ENCODE measurements at regions not wholly inside any gene's neighbourhood (a gene's known extent, or its start where the extent isn't known, plus 50 kb on each side); places are given as distances from the start of the nearest gene placed in this dataset.
"Not testable (repeated sequence)": the region's sequence is repeated elsewhere in the genome, so short reads cannot be mapped to it uniquely, and the experiment has no call there.

DNA sequence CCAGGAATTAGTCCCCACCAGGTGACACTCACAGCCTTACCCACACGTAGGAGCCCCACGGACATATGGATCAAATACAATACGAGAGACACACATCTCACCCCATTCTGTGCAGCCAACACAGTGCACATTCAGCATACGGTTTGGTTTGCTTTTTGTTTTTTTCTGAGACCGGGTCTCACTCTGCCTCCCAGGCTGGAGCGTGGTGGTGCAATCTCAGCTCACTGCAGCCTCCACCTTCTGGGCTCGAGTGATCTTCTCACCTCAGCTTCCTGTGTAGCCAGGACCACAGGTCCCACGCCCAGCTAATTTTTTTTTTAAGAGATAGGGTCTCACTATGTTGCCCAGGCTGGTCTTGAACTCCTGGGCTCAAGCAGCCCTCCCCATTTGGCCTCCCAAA is 102.8 kb downstream of the POTEB start:
- H3K9me3 Mint-ChIP-seq; H3K4me3 Mint-ChIP-seq (ENCODE audit: low read depth); intact Hi-C loops (cut with micrococcal nuclease); H3K27ac Mint-ChIP-seq; H3K27me3 Mint-ChIP-seq (ENCODE audit: low read depth); H3K36me3 Mint-ChIP-seq (ENCODE audit: low read depth); DNase-seq (ENCODE audit: low spot score); H3K4me1 Mint-ChIP-seq (ENCODE audit: low read depth): not testable (repeated sequence)

- H3K27ac Mint-ChIP-seq; H3K4me1 Mint-ChIP-seq (ENCODE audit: low read depth); DNase-seq (ENCODE audit: low spot score); intact Hi-C loops (cut with micrococcal nuclease); H3K27me3 Mint-ChIP-seq (ENCODE audit: low read depth); H3K9me3 Mint-ChIP-seq; H3K36me3 Mint-ChIP-seq (ENCODE audit: low read depth); H3K4me3 Mint-ChIP-seq (ENCODE audit: low read depth): not testable (repeated sequence)
Measured at GRCh38 chr15:21766524-21766923, 111.0 kb downstream of the POTEB start.

DNA sequence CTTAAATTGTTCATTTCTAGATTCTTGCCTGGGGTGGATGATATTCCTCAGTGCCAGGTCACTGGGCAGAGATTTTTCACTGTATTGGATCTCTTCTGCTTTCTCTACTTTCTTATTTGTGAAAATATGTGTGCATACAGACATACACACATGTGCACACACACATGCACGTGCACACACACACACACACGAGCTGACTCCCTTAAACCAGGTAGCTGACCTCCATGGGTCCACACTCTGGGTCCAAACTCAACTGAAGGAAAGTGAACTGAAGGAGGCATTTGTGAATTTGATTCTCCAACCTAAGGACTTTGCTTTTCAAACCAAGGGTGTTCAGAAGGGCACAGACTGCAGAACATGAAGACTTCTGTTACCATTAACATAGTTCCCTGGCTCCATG is 113.8 kb downstream of the POTEB start:
- H3K36me3 Mint-ChIP-seq (ENCODE audit: low read depth); H3K27me3 Mint-ChIP-seq (ENCODE audit: low read depth); intact Hi-C loops (cut with micrococcal nuclease); DNase-seq (ENCODE audit: low spot score); H3K4me1 Mint-ChIP-seq (ENCODE audit: low read depth); H3K9me3 Mint-ChIP-seq; H3K27ac Mint-ChIP-seq; H3K4me3 Mint-ChIP-seq (ENCODE audit: low read depth): not testable (repeated sequence)

DNA sequence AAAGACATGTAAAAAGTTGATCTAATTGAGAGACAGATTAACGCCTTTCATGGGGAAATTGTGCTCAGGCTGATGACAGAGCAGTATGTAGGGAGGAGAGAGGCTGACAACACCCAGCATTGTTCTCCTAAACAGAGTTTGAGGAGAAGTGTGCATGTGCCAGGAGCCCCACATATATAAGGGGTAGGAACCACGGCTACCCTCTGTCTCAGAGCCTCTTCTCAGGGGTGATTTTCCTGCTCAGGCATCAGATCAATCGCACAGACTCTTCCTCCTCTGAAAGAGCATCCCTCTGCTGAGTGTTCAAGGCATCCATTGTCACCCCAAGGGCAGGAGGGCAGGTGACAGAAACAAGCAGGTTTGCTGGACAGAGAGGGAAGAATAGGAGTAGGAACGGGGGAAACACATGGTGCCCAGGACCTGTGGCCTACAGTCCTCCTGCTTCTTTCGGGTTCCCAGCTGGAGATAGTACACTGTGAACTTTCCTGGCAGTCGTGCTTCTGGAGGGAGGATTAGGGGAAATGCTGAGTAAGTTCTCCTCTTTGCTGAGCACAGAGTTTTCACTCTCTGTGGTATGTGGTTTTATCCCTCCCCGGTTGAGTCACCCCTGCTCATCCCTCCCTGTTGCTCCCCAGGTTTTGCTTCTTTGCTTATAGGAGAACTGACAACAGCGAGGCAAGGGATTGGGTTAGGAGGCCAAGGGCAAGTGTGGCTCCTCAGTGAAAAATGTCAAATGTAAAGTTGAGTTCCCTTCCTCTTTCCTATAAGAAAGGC is 117.1 kb downstream of the POTEB start:
- H3K27ac Mint-ChIP-seq; H3K4me1 Mint-ChIP-seq (ENCODE audit: low read depth); H3K36me3 Mint-ChIP-seq (ENCODE audit: low read depth); intact Hi-C loops (cut with micrococcal nuclease); DNase-seq (ENCODE audit: low spot score); H3K9me3 Mint-ChIP-seq; H3K27me3 Mint-ChIP-seq (ENCODE audit: low read depth); H3K4me3 Mint-ChIP-seq (ENCODE audit: low read depth): not testable (repeated sequence)

DNA sequence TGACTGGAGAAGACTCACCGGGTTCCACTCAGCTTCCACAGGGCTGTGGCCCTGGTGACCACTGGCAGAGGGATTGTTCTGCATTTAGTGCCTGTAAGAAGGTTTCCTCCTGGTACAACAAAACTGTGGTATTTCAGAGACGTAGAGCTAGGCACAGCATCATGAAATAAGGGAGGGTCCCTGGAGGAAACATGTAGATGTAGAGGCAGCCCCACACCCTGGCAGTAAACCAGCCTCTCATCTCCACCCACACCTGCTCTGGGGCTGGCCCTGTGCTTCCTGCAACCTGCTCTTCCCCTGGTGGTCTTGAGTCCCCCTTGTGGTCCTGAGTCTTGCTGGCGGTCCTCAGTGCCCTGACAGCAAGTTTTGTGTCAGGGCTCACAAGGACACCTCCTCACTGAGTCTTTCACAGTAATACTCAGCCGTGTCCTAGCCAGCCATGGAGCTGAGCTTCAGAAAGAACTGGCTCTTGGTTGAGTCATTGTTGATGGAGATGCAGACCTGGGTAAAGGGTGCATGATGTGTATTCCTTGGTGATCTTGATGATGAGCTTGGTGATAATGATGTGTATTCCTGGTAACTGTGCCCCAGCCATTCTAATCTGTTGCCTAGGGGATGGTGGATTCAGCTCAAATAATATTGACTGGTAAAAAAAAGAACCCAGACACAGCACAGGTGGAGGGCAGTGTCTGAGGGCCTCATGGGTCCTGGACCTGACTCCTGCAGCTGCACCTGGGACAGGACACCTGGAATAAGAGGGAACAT is 118.0 kb downstream of the POTEB start:
- H3K4me1 Mint-ChIP-seq (ENCODE audit: low read depth); DNase-seq (ENCODE audit: low spot score); H3K4me3 Mint-ChIP-seq (ENCODE audit: low read depth); H3K27me3 Mint-ChIP-seq (ENCODE audit: low read depth); H3K27ac Mint-ChIP-seq; H3K36me3 Mint-ChIP-seq (ENCODE audit: low read depth); H3K9me3 Mint-ChIP-seq; intact Hi-C loops (cut with micrococcal nuclease): not testable (repeated sequence)

GRCh38 chr15:21753838-21754237 is 123.7 kb downstream of the POTEB start:
- H3K4me3 Mint-ChIP-seq (ENCODE audit: low read depth); H3K36me3 Mint-ChIP-seq (ENCODE audit: low read depth); intact Hi-C loops (cut with micrococcal nuclease); H3K4me1 Mint-ChIP-seq (ENCODE audit: low read depth); H3K9me3 Mint-ChIP-seq; H3K27ac Mint-ChIP-seq; H3K27me3 Mint-ChIP-seq (ENCODE audit: low read depth); DNase-seq (ENCODE audit: low spot score): not testable (repeated sequence)

DNA sequence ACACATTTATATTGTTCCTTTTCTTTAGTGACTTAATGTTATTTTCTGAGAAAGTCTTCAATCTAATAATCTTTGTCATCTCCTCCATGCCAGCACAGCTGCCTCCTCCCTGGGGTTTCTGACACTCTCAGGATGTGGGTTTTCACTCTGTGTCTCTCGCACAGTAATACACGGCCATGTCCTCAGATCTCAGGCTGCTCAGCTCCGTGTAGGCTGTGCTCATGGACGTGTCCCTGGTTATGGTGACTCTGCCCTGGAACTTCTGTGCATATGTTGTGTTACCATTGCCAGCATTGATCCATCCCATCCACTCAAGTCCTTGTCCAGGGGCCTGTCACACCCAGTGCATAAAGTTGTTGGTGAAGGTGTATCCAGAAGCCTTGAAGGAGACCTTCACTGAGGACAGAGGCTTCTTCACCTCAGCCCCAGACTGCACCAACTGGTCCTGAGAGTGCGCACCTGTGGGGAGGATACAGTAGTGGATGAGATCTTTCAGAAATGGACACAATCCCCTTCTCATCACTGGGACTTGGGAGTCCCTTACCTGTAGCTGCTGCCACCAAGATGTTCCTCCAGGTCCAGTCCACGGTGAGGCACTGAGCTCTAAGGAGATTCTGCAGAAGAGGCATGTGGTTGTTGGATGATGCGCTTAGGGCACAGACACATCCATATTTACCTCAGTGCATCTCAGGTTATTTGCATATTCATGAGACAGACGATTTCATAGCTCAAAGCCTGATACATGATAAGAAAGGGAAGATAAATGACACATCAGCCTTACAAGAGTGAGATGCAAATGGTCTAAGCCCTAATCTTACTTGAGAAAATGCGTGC is 125.2 kb downstream of the POTEB start:
- DNase-seq (ENCODE audit: low spot score); H3K9me3 Mint-ChIP-seq; H3K4me3 Mint-ChIP-seq (ENCODE audit: low read depth); H3K27me3 Mint-ChIP-seq (ENCODE audit: low read depth); intact Hi-C loops (cut with micrococcal nuclease); H3K36me3 Mint-ChIP-seq (ENCODE audit: low read depth); H3K4me1 Mint-ChIP-seq (ENCODE audit: low read depth); H3K27ac Mint-ChIP-seq: not testable (repeated sequence)

GRCh38 chr15:21749173-21749572 is 128.4 kb downstream of the POTEB start:
- H3K4me1 Mint-ChIP-seq (ENCODE audit: low read depth); H3K4me3 Mint-ChIP-seq (ENCODE audit: low read depth); intact Hi-C loops (cut with micrococcal nuclease); H3K27ac Mint-ChIP-seq; H3K36me3 Mint-ChIP-seq (ENCODE audit: low read depth); DNase-seq (ENCODE audit: low spot score); H3K27me3 Mint-ChIP-seq (ENCODE audit: low read depth); H3K9me3 Mint-ChIP-seq: not testable (repeated sequence)

GRCh38 chr15:21744245-21744915 is 133.2 kb downstream of the POTEB start:
- H3K4me3 Mint-ChIP-seq (ENCODE audit: low read depth); H3K4me1 Mint-ChIP-seq (ENCODE audit: low read depth); H3K27me3 Mint-ChIP-seq (ENCODE audit: low read depth); DNase-seq (ENCODE audit: low spot score); intact Hi-C loops (cut with micrococcal nuclease); H3K36me3 Mint-ChIP-seq (ENCODE audit: low read depth); H3K9me3 Mint-ChIP-seq: not testable (repeated sequence)
- H3K27ac Mint-ChIP-seq, result peak overlapping the region; percentile 69

DNA sequence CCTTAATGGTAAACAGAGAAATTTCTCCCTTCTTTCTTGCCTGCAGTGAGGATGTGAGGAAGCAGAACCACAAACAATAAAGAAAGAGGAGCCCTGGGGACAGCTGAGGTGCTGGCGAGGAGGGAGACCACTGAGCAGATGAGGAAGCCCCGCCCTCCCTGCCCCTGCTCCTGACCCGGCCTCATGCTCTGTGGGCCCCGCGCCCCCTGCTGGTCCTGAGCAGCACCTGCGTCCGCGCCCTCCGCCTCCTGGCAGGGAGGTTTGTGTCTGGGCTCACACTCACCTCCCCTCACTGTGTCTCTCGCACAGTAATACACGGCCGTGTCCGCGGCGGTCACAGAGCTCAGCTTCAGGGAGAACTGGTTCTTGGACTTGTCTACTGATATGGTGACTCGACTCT is 135.5 kb downstream of the POTEB start:
- H3K36me3 Mint-ChIP-seq (ENCODE audit: low read depth); H3K4me3 Mint-ChIP-seq (ENCODE audit: low read depth); H3K4me1 Mint-ChIP-seq (ENCODE audit: low read depth); H3K27ac Mint-ChIP-seq; intact Hi-C loops (cut with micrococcal nuclease); H3K9me3 Mint-ChIP-seq; H3K27me3 Mint-ChIP-seq (ENCODE audit: low read depth); DNase-seq (ENCODE audit: low spot score): not testable (repeated sequence)

DNA sequence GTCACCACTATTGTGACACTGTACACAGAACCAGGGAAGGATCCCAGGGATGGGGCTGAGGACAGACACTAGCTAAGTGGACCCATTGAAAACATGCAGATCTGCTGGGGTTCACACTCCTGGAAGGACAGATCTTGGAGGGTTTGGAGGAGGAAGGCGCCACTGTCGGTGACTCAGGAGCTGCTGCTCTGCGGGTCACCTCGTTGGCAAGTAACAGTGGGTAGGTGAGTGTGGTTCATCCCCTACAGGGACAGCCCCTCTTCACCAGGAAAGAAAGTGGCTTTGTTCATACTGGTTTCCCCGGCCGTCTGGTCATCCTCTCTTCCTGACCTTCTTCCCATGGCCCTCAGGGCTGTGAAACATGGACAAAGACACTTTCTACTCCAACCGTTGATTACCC is 139.5 kb downstream of the POTEB start:
- H3K4me1 Mint-ChIP-seq (ENCODE audit: low read depth); H3K4me3 Mint-ChIP-seq (ENCODE audit: low read depth); H3K27ac Mint-ChIP-seq; H3K9me3 Mint-ChIP-seq; H3K27me3 Mint-ChIP-seq (ENCODE audit: low read depth); H3K36me3 Mint-ChIP-seq (ENCODE audit: low read depth); DNase-seq (ENCODE audit: low spot score); intact Hi-C loops (cut with micrococcal nuclease): not testable (repeated sequence)

DNA sequence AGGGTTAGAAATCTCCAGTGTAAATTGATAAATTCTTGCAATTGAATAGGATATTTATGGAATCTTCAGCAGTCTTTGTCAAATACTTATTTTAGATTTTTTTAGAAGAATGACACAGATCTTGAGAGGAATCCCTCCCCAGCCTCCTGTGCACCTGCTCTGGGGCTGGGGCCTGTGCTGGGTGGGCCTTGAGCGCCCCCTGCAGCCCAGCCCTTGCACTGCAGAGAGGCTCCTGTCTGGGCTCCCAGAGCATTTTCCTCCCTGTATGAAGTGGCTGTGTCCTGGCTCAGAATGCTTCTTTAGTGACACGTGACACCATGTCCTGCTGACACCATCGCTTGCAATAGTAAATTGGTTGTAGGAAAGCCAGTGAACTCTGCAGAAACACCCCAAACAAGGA is 141.1 kb downstream of the POTEB start:
- H3K9me3 Mint-ChIP-seq; H3K27me3 Mint-ChIP-seq (ENCODE audit: low read depth); H3K36me3 Mint-ChIP-seq (ENCODE audit: low read depth); intact Hi-C loops (cut with micrococcal nuclease); H3K27ac Mint-ChIP-seq; H3K4me1 Mint-ChIP-seq (ENCODE audit: low read depth); DNase-seq (ENCODE audit: low spot score); H3K4me3 Mint-ChIP-seq (ENCODE audit: low read depth): not testable (repeated sequence)

Measured in activated T-helper 2 cell treated with anti-CD3 and anti-CD28 coated beads, Interferon-gamma antibody, Interleukin-2, Interleukin-4, amounts not matched to agents 10 μg/mL and 5 μg/mL and 100 μg/mL, durations not matched to agents 14 hours and 24 hours and 36 hours (primary cell).